GM19023 (cell line): ENCODE measurements at regions not wholly inside any gene's neighbourhood (a gene's known extent, or its start where the extent isn't known, plus 50 kb on each side); places are given as distances from the start of the nearest gene placed in this dataset.

Experiments used
- ATAC-seq: cut with Tn5 transposase; IDR thresholded peaks from one replicate; pipeline ENCODE4 v1.9.1; 2021; ENCODE audit warnings: mild to moderate bottlenecking, moderate library complexity; ENCODE audit not compliant: unreplicated experiment

GRCh38 chr1:224564454-224565084, 51.5 kb upstream of the CNIH3 start:
- ATAC-seq = no peak

GRCh38 chr1:224565186-224565585, 50.9 kb upstream of the CNIH3 start:
- no peak for ATAC-seq

GRCh38 chr1:224565611-224566406, 50.3 kb upstream of the CNIH3 start:
- no peak for ATAC-seq
